GM12878 (cell line): ENCODE measurements at regions not wholly inside any gene's neighbourhood (a gene's known extent, or its start where the extent isn't known, plus 50 kb on each side); places are given as distances from the start of the nearest gene placed in this dataset.

Source experiments
- ATAC-seq: fragments of 200-7000 bp; cut with Tn5 transposase; 3 replicates; pipeline ENCODE4 v1.9.1; 2020; ENCODE audit warnings: mild to moderate bottlenecking, moderate library complexity
- BruUV-seq: library from RNA; stranded (reverse); fragments of 400-500 nt; replicated peaks from 2 replicates; lab custom pipeline; 2021; lab: Mats Ljungman, UMichigan
- CTCF ChIA-PET: fragments of 300-600 bp; sonication (Branson Sonifier 250); formaldehyde crosslinking; extraction: SDS; loops from one replicate; lab custom pipeline; 2021; ENCODE audit warnings: inconsistent platforms; lab: Yijun Ruan, JAX
- POLR2A ChIA-PET: fragments of 350-600 bp; formaldehyde crosslinking; extraction: SDS; loops from one replicate; lab custom pipeline; 2021; ENCODE audit warnings: inconsistent platforms; lab: Charles Lee
- RAD21 ChIA-PET: fragments of 300-600 bp; sonication (Branson Sonifier 250); formaldehyde crosslinking; loops from one replicate; lab custom pipeline; 2023; ENCODE audit warnings: antibody characterized with exemption; ENCODE audit not compliant: unreplicated experiment; lab: Charles Lee
- SMC1A ChIA-PET: fragments of 300-600 bp; sonication (Branson Sonifier 250); formaldehyde crosslinking; loops from one replicate; lab custom pipeline; 2023; ENCODE audit not compliant: unreplicated experiment, uncharacterized antibody; lab: Charles Lee
- DNase-seq: peaks from one replicate; pipeline ENCODE4 v3.0.0-alpha.2; 2011; ENCODE audit warnings: low read depth, low spot score
- FAIRE-seq: peaks from 3 replicates; lab custom pipeline; 2011; peaks lifted over from hg19 to GRCh38; lab: Jason Lieb, UNC
- H2AFZ ChIP-seq: 2 replicates; pipeline ENCODE4 v1.6.0; 2011; ENCODE audit warnings: low read depth, low read length, control low read depth; ENCODE audit not compliant: control insufficient read depth
- H3K27ac ChIP-seq: 2 replicates; pipeline ENCODE4 v1.5.1; 2011; ENCODE audit warnings: control low read depth; ENCODE audit not compliant: control insufficient read depth, insufficient read depth
- H3K27me3 ChIP-seq, 2 experiments: replicated peaks in 1 of 2; 2 replicates each; pipeline versions ENCODE4 v1.6.0 to v1.6.1; 2011; ENCODE audit warnings: low read length in 1 of 2; ENCODE audit not compliant: control insufficient read depth in 2 of 2, insufficient read depth in 2 of 2
- H3K36me3 ChIP-seq, 2 experiments: 2 replicates each; pipeline ENCODE4 v1.5.1; 2011; ENCODE audit warnings: low read length in 1 of 2; ENCODE audit not compliant: control insufficient read depth in 2 of 2, insufficient read depth in 2 of 2
- H3K4me1 ChIP-seq: 2 replicates; pipeline ENCODE4 v1.6.1; 2011; ENCODE audit warnings: mild to moderate bottlenecking, low read length, moderate library complexity, mixed read lengths; ENCODE audit not compliant: control insufficient read depth, insufficient read depth
- H3K4me2 ChIP-seq: 2 replicates; pipeline ENCODE4 v1.6.0; 2011; ENCODE audit warnings: control low read depth; ENCODE audit not compliant: control insufficient read depth, insufficient read depth
- H3K4me3 ChIP-seq: fragments of 200-600 bp; sonication (generic); 2 replicates; pipeline ENCODE4 v1.5.1; 2016
- H3K79me2 ChIP-seq: 2 replicates; pipeline ENCODE4 v1.6.0; 2011; ENCODE audit warnings: low read length; ENCODE audit not compliant: control insufficient read depth, insufficient read depth
- H3K9ac ChIP-seq: 2 replicates; pipeline ENCODE4 v1.8.0; 2011; ENCODE audit warnings: low read length, control low read depth, mixed read lengths; ENCODE audit not compliant: control insufficient read depth, insufficient read depth
- H3K9me3 ChIP-seq: replicated peaks from 3 replicates; pipeline ENCODE4 v1.5.1; 2011; ENCODE audit warnings: mild to moderate bottlenecking, low read length; ENCODE audit not compliant: control insufficient read depth, insufficient read depth
- H4K20me1 ChIP-seq: 2 replicates; pipeline ENCODE4 v1.6.0; 2011; ENCODE audit not compliant: control insufficient read depth, insufficient read depth
- EZH2 ChIP-seq: IDR thresholded peaks from 2 replicates; pipeline ENCODE4 v1.6.1; 2012; ENCODE audit warnings: low read depth, mild to moderate bottlenecking, control low read depth, inconsistent platforms, low read length, borderline replicate concordance; ENCODE audit not compliant: control insufficient read depth
- POLR2AphosphoS2 ChIP-seq: IDR thresholded peaks from 2 replicates; pipeline ENCODE4 v1.6.1; 2011; ENCODE audit warnings: low read depth, mild to moderate bottlenecking, low read length, improper control_type of control experiment, moderate library complexity
- TCF3 ChIP-seq: IDR thresholded peaks from 2 replicates; pipeline ENCODE4 v1.6.1; 2012; ENCODE audit warnings: low read depth, mild to moderate bottlenecking, low read length, borderline replicate concordance; ENCODE audit not compliant: insufficient read depth
- WGBS: methylation state at CpG from one replicate; pipeline ENCODE4 v1.1.6; 2016; ENCODE audit warnings: low lambda C conversion rate; ENCODE audit not compliant: insufficient replicate concordance, insufficient coverage; ENCODE audit errors: missing lambda C conversion rate; 5-methylcytosine and 5-hydroxymethylcytosine counted together
- in situ Hi-C: fragments of 300-500 bp; cut with MboI; formaldehyde crosslinking; loops from 9 replicates; pipeline ENCODE4 v1.14.3; 2018; ENCODE audit warnings: mixed read lengths
- intact Hi-C: fragments of 100-400 bp; cut with micrococcal nuclease; formaldehyde crosslinking; loops from one replicate; pipeline ENCODE4 v1.14.2; 2022; ENCODE audit not compliant: unreplicated experiment
- TF ChIP-seq, protein P1 (sequence below): fragments of 450-650 bp; IDR thresholded peaks from 2 replicates; pipeline ENCODE4 v1.6.1; 2017; ENCODE audit warnings: mild to moderate bottlenecking, low read depth, inconsistent platforms; ENCODE audit not compliant: poor library complexity, severe bottlenecking

DNA sequence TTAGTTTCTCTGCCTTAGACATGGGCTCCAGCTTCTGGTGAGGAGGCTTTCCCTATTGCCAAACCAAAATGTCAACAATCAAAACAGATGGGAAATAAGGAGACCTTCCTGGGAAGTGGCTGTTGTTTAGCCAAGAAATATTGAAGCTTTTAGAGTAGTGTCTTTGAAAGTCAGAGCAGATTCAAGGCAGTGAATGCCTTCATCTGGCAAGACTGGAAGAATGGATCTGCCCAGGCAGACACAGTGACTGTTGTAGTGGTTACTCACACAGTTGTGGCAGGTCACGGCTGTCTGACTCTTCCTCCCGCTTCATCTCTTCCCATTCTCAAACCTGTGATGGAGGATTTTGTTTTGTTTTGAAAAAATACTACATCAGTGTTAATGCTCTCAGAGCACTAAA, 154.1 kb upstream of the ADO start:
- ChIA-PET POLR2A (interaction anchor here (1.2 to 7.1 kb wide), 3 partner anchors 11 to 83 kb away, joined by 3 to 59 read pairs (median 27); no protein-coding TSS in a partner anchor), SMC1A (interaction anchor here (2.1 to 12.8 kb wide), 2 partner anchors 15 to 39 kb away, joined by 6 to 329 read pairs; no protein-coding TSS in a partner anchor)

DNA sequence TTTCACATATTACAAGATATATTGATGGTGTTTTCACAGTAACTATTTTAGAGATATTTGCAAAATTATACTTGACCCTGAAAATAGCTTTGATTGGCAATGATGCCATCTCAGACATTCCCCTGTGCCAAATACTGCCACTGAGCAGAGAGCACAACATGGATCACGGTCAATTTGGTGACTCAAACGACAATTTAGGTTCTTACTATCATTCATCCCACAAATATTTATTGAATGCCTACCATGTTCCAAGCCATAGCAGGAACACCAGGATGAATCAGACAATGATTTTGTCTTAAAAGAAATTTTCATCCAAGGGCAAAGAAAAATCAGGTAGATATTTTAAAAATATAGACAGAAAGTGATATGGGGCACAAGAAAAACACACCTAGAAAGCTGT, 153.2 kb upstream of the ADO start:
- peaks cover 5% of the 10 kb centered on the region; the same call in 2 of the 3 replicates for H3K9me3 ChIP-seq
- H3K4me1 ChIP-seq = peaks cover 59% of the 10 kb centered on the region
- FAIRE-seq = no peak
- intact Hi-C loops = no loop called here
- no peak overlapping the region for H3K4me2 ChIP-seq
- H3K79me2 ChIP-seq = no peaks in the 10 kb centered on the region
- H3K4me3 ChIP-seq = no peak overlapping the region
- CTCF ChIA-PET = interaction anchor here (1.3 to 6.8 kb wide), 3 partner anchors 14 to 167 kb away, joined by 4 to 64 read pairs (median 5); no protein-coding TSS in a partner anchor
- BruUV-seq = no TSS peak
- H2AFZ ChIP-seq = no peak overlapping the region
- in situ Hi-C loops = no loop called here
- no peaks in the 10 kb centered on the region for H3K36me3 ChIP-seq
- TF ChIP-seq TCF3 (no peak), POLR2AphosphoS2 (no peak), EZH2 (no peak)
- TF ChIP-seq, all 136 proteins: peak for 0
- no peak overlapping the region for H3K9ac ChIP-seq
- ChIA-PET SMC1A (interaction anchor here (1.0 to 12.8 kb wide), 4 partner anchors 16 to 160 kb away, joined by 3 to 329 read pairs (median 6); no protein-coding TSS in a partner anchor), RAD21 (interaction anchor here (1.3 to 9.0 kb wide), 4 partner anchors 12 to 128 kb away, joined by 3 to 97 read pairs (median 4); no protein-coding TSS in a partner anchor), POLR2A (interaction anchor here (1.3 to 7.1 kb wide), 2 partner anchors 12 to 18 kb away, joined by 3 to 59 read pairs; no protein-coding TSS in a partner anchor)
- ATAC-seq = no peak
- 93% methylated on average over 2 of the region's 2 CpGs for WGBS
- no peaks in the 10 kb centered on the region for H4K20me1 ChIP-seq
- no peak overlapping the region for H3K27ac ChIP-seq
- no peak for DNase-seq
- no peaks in the 10 kb centered on the region for H3K27me3 ChIP-seq

More for the DNA sequence above, 154.1 kb upstream of the ADO start:
- Histone ChIP-seq H2AFZ (no peak overlapping the region), H3K4me3 (no peak overlapping the region), H3K9me3 (peaks cover 5% of the 10 kb centered on the region; the same call in 2 of the 3 replicates), H3K36me3 (no peaks in the 10 kb centered on the region), H3K4me1 (peaks cover 54% of the 10 kb centered on the region), H3K79me2 (no peaks in the 10 kb centered on the region), H3K9ac (no peak overlapping the region), H4K20me1 (no peaks in the 10 kb centered on the region), H3K27ac (no peak overlapping the region), H3K4me2 (no peak overlapping the region), H3K27me3 (no peaks in the 10 kb centered on the region)
- DNase-seq = no peak
- in situ Hi-C loops = no loop called here
- BruUV-seq = no TSS peak
- ChIA-PET RAD21 (interaction anchor here (1.8 to 9.0 kb wide), 3 partner anchors 11 to 82 kb away, joined by 6 to 97 read pairs (median 23); no protein-coding TSS in a partner anchor), CTCF (interaction anchor here (3.7 kb wide), 1 partner anchor 11 kb away, joined by 48 read pairs; no protein-coding TSS in a partner anchor)
- no peak for FAIRE-seq
- no peak for ATAC-seq
- WGBS = 100% methylated on average over 2 of the region's 2 CpGs
- intact Hi-C loops = no loop called here
- TF ChIP-seq, protein P1, sequence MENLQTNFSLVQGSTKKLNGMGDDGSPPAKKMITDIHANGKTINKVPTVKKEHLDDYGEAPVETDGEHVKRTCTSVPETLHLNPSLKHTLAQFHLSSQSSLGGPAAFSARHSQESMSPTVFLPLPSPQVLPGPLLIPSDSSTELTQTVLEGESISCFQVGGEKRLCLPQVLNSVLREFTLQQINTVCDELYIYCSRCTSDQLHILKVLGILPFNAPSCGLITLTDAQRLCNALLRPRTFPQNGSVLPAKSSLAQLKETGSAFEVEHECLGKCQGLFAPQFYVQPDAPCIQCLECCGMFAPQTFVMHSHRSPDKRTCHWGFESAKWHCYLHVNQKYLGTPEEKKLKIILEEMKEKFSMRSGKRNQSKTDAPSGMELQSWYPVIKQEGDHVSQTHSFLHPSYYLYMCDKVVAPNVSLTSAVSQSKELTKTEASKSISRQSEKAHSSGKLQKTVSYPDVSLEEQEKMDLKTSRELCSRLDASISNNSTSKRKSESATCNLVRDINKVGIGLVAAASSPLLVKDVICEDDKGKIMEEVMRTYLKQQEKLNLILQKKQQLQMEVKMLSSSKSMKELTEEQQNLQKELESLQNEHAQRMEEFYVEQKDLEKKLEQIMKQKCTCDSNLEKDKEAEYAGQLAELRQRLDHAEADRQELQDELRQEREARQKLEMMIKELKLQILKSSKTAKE = no peak
- TF ChIP-seq POLR2AphosphoS2 = no peak
